BJ (cell line): ENCODE measurements at regions not wholly inside any gene's neighbourhood (a gene's known extent, or its start where the extent isn't known, plus 50 kb on each side); places are given as distances from the start of the nearest gene placed in this dataset.

ENCODE experiments used
- CTCF ChIA-PET: fragments of 350-600 bp; formaldehyde crosslinking; extraction: SDS; loops from one replicate; lab custom pipeline; 2021; ENCODE audit warnings: antibody characterized with exemption, inconsistent platforms; lab: Yijun Ruan, JAX
- POLR2A ChIA-PET: fragments of 300-600 bp; sonication (Branson Sonifier 250); formaldehyde crosslinking; extraction: SDS; loops from one replicate; lab custom pipeline; 2021; ENCODE audit warnings: antibody characterized with exemption; lab: Charles Lee
- DNase-seq: peaks from one replicate; pipeline ENCODE4 v3.0.0-alpha.2; 2011; ENCODE audit warnings: low read depth
- H3K27me3 ChIP-seq: 2 replicates; pipeline ENCODE4 v1.6.0; 2011; ENCODE audit warnings: low read length; ENCODE audit not compliant: control insufficient read depth, insufficient read depth
- H3K36me3 ChIP-seq: 2 replicates; pipeline ENCODE4 v1.5.1; 2011; ENCODE audit warnings: low read length; ENCODE audit not compliant: control insufficient read depth, insufficient read depth
- H3K4me3 ChIP-seq: 2 replicates; pipeline ENCODE4 v1.5.1; 2011; ENCODE audit warnings: low read depth, mild to moderate bottlenecking, control low read depth, low read length
- CTCF ChIP-seq: IDR thresholded peaks from 2 replicates; pipeline ENCODE4 v1.5.1; 2011; ENCODE audit warnings: low read depth, mild to moderate bottlenecking, control low read depth, inconsistent platforms, low read length, moderate library complexity; ENCODE audit not compliant: insufficient read depth

GRCh38 chr16:86203557-86204275, 304.8 kb downstream of the IRF8 start:
- CTCF ChIA-PET = interaction anchor here (0.9 kb wide), 1 partner anchor 314 kb away, joined by 3 read pairs; no protein-coding TSS in a partner anchor
- DNase-seq = no peak
- Histone ChIP-seq H3K36me3 (no peaks in the 10 kb centered on the region), H3K4me3 (no peak overlapping the region), H3K27me3 (peaks cover 22% of the 10 kb centered on the region)
- no peak for TF ChIP-seq CTCF
- POLR2A ChIA-PET = no interaction called here

GRCh38 chr16:86205521-86206245, 304.6 kb upstream of the FOXF1 start:
- Histone ChIP-seq H3K36me3 (no peaks in the 10 kb centered on the region), H3K27me3 (peaks cover 17% of the 10 kb centered on the region), H3K4me3 (no peak overlapping the region)
- POLR2A ChIA-PET = no interaction called here
- no peak for TF ChIP-seq CTCF
- DNase-seq = no peak
- CTCF ChIA-PET = interaction anchor here (1.2 kb wide), 1 partner anchor 15 kb away, joined by 3 read pairs; no protein-coding TSS in a partner anchor

GRCh38 chr16:86207350-86207749, 303.0 kb upstream of the FOXF1 start:
- H3K36me3 ChIP-seq = no peaks in the 10 kb centered on the region
- no peak for TF ChIP-seq CTCF
- peaks cover 7% of the 10 kb centered on the region for H3K27me3 ChIP-seq
- H3K4me3 ChIP-seq = no peak overlapping the region
- DNase-seq = no peak
- POLR2A ChIA-PET = no interaction called here
- CTCF ChIA-PET = no interaction called here

GRCh38 chr16:86209202-86209601, 301.1 kb upstream of the FOXF1 start:
- Histone ChIP-seq H3K4me3 (no peak overlapping the region), H3K27me3 (peaks cover 4% of the 10 kb centered on the region; the same call in 1 of the 2 replicates), H3K36me3 (no peaks in the 10 kb centered on the region)
- TF ChIP-seq CTCF = no peak
- POLR2A ChIA-PET = interaction anchor here (0.7 kb wide), 1 partner anchor 184 kb away, joined by 7 read pairs; no protein-coding TSS in a partner anchor
- no peak for DNase-seq
- CTCF ChIA-PET = no interaction called here
